ENCODE measurements at regions not wholly inside any gene's neighbourhood (a gene's known extent, or its start where the extent isn't known, plus 50 kb on each side); places are given as distances from the start of the nearest gene placed in this dataset.
A peak's percentile ranks its signal among the peaks of the same experiment; 100 is the strongest.

DNA sequence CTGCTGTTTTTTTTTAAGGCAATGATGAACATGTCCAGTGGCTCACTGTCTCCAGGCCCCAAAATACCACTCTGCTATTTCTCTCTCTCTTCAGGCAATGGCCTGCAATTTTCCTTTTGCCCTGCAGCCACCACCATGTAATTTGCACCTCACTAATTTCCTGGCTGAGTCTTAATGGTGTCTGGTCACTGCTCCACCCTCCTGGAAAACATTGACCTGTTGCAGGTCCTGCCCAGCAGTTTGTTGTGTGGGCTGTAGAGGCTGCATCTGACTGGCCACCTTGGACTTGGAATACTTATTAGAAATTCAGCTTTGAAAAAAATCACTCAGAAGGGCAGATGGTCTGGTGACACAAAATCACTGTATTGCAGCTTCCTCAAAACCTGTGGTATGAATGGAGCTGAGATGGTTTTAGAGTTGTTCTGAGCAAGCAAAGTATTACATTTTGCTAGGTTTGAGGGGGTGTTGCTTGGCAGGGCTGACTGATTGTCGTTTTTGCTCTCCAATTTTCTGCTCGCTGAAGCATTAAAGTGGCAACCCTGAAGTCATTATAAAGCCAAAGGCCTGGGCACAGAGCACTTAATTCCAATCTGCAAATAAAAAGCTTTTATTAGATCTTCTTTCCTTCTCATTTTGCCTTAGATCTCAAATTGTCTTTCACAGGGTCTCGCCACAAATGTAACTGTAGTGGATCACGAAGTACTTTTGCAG is 134.8 kb downstream of the TMEM174 start:
- no peak for DNase-seq

DNA sequence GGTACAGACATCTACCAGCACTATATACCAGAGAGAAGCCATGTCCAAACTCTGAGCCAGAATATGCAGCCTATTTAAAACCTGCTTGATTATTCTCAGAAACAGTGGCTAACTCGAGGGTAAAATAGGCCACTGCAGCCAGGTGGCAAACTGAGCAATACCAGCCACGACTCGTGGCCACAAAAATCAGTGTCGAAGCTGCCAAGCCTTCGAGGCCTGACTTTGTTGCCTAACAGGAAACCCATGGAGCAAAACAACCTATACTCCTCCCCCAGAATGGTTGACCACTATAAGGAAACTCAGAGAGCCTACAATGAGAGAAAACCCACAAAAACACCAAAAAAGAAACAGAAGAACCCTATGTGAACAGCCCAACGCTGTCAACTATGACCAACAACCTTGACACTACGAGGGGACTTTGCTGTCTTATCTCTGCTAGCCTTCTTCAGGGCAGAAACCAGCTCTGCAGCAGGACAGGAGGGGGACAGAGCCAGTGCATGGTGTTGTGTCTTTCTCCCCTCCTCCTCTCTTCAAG is 133.8 kb downstream of the TMEM174 start:
- no peak for DNase-seq

DNA sequence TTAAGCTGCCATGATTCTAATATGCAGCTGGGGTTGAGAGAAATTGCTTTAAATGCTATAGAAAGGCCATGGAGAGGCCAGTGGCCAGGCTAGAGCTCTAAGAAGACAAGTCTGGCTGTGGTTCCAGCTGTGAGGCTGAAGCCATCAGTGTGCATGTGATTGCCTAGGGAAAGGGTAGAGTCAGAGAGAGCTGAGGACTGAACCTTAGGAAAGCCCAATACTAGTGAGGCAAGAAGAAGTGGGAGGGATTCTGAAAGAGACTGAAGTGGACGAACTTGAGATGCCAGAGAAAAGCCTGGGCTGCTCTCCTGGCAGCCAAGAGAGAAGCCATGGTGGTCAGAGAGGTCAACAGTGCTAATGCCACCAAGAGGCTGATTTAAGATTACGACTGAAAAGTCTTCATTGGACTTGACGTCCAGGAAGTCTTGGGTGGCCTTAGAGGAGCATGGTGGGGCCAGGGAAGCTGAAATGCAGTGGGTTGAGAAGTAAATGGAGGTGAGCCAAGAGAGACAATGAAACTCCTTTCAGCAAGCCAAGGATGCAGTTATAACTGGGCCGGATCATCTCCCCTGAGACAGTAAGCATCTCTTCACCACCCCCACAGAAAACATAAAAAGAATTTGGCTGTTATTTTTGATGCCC is 133.2 kb downstream of the TMEM174 start:
- DNase-seq, result no peak

DNA sequence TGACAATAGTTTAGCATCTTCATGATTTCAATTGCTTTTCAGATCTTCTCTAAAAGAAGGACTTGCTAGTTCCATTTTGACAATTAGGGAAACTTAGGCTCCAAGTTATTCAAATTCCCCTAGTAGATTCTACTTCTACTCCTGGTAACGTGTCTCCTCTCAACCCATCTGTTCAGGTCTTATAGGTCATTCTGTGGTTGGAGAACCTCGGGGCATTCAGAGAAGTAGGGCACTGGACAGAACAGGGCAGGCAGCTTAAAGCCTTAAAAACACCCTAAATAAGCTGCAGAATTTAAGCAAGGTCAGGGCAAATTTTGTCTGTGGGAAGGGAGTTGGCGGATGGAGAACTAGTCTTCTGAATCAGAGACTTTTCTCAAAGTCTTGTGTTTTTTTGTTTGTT is 132.4 kb downstream of the TMEM174 start:
- no peak for DNase-seq

DNA sequence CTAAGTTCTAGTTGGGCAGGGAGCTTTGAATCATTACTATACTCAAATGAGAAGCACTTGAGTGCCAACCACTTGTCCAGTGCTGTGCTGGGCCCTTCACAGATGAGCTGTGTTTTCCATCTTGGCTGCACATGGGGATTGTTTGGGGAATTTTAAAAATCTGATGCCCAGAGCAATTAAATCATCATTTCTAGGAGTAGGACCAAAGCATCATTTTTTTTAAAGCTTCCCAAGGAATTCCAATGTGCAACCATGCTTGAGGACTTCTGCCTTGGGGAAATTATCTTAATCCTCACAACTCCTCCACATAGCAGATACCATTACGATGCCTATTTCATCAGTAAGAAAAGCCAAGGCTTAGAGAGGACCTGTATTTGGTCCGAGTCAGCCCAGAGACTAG is 131.4 kb downstream of the TMEM174 start:
- DNase-seq, result no peak

DNA sequence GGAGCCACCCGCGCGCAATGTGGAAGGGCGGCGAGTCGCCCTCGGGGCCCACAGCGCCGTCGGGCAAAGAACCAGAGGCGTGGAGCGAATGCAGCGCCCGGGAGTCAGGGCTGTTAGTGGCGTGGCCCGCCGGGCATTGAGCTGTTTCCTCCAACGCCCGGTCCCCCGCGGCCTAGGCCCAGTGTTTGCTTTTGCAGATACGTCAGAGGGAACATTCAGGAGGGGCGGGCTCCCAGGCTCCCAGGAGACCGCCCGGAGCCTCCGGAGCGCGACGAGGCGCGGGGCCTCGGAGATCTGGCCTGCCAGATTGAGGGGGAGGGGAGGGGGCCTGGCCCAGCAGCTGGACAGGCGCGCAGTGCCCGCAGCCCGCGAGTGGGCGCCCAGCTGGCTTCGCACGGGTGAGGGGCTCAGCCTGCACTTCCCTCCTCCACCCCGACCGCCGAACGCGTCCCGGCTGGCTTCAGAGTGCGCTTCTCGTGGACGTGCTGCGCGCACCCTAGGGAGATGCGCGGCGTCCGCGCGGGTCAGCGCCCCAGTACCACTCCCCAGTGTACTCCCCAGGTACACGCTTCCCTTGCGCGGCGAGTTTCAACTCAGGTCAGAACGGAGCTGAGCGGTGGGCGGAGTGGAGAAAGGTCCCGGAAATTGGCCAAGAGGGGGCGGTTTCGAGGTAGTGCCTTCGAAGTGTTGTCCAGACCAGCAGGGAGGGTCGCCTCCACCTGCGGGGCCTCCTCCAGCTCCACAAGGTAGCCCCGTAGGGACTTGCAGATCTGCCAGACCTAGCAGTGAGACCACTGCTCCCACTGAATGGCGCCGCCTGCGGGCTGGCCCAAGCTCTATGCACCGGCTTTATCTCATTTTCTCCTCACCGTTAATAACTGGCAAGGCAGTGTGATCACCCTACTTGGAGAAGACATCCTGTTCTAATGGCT is 130.4 kb downstream of the TMEM174 start:
- peak; percentile 35 for DNase-seq

DNA sequence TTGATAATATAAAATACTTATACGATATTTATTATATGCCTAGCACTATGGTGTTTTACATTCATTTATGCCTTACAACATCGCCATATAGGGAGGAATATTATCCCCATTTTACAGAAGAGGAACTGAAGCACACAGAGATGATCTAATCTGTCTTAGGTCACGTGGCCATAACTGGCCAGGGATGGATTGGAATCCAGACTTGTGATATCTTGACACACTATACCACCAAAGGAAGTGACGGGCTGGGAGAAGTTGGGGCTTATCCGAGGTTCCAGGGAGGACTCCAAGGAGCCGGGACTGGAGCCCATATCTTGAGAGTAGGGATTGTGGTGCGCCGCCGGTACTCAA is 129.8 kb downstream of the TMEM174 start:
- no peak for DNase-seq

DNA sequence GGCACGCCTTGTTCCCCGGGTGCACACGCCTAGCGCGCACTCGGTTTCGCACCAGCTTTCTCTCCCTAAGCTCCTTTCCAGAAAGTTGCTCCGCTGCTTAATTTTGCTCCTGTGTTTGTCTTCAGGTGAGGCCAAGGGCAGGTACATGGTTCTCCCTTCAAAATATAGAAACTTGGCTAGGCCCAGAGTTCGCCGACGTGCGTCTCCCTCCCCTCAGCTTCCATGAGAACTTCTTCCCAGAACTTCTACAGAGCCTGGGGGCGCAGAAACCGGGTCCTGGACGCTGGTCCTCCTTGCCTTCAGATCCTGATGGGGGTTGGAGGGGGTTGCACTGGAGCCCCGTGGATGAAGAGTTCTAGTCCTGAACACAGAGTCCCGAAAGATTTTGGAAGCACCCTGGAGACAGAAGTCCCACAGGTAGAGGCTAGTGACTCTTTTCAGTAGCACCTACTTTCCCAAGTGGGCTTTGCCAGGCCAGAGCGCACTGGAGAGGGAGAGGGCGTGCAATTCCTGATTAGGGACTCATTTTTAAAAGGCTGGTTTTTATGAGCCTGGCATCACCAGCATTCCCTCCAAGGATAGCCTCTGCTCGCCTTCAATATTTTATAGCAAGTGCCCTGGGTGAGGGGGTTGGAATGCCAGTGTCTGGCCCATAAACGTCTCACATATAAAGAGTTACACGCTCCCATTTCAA is 128.4 kb downstream of the TMEM174 start:
- DNase-seq, result no peak

DNA sequence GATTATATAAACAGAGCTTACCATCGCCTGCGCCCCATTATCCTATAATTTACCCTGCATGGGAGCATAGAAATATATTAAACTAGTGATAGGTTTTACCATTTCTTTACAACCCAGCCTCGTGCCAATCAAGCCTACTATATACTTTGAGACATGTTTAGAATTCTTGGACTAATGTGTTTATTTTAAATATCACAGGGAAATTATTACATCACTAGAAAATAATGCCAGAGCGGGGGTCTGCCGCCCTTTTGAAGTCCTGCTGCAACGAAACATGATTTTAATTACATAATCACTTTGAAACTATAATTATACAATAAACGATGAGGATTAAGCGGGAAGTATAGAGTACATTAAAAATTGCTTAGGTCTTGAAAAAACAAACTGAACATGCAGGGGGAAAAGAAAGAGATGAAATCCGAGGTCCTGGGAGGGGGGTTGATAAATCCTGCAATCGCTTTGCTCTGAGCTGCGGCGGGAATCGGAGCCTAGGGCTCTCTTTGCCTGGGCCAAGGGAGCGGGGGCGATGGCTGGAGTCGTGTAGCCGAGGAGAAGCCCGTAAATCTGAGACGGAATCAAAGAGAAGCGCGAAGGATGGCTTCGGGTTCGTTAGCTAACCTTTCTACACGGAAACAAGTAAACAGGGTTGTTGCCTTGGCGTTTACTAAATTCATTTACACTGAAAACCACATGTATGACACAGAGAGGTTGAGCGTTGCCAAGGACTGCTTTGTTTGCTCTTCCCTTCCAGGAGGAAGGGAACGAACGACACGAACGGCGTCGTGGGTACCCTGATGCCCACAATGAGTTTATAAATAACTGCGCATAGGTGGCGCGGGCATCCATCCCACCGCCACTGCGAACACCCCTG is 127.6 kb downstream of the TMEM174 start:
- DNase-seq, result no peak

DNA sequence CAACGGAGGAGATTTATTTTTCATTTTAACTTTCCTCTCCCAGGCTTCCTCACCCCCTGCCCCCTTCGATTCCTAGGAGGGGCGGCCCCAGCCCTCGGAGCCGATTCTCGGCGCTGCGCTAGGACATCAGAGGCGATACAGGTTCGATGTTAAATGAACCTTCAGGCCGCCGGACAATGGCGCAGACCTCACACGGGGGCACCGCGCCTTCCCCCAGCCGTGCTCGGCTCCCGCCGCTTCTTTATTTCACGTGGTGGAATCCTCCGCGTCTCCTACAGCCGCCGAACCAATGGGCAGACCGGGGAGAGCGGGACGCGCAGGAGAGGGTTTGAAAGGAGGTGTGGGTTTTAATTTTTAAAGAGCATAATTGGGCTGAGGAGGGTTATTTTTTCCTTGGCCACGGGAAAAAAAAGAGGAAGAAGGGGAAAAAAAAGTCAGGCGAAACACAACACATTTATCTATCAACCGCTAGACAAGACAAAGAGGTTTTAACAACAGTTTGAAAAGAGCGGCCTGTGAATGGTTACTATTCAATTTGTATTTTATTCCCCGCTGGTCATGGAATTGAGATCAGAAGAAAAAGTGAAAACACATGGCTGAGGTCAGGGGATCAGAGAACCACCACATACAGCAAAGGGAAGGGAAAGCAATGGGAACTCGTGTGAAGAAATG is 126.8 kb downstream of the TMEM174 start:
- DNase-seq, result no peak

DNA sequence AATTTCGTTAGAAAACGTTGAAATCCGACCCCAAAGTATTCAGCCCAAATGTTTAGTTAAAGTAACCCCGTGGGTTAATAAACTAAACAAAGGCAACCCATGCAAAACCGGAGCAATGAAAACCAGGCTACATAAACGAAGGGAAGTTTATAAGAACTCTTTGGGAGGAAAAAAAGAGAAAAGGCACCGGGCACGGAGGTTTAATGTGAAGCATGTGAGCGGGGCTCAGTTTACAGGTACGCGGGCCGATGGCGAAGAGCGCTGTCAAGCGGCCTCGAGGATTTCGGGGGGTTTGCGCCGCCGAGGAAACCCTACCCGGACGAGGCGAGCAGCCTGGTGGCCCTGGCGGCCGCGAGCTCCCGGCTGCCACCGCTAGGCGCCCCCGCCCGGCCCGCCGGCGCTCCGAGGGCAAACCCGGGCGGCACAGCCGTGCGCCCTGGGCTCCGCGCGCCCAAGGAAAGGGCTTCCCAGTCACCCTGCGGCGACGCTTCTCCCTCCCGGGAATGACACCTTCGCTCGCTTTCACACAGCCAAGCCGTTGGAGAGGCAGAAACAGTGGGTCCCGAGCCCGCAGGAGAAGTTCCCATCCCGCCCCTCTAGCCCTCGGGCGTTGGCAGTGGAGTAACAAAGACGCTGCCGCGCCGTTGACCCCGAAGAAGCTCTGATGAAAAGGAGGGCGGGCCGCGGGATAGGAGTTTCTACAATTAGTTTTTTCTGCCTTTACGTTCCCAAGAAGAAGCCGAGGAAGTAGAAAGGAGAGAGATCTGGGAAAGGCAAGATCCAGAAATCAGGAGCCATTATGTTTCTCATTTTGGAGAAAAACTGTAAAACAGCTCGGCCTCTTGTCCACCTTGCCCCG is 126.0 kb downstream of the TMEM174 start:
- DNase-seq, result peak; percentile 52

DNA sequence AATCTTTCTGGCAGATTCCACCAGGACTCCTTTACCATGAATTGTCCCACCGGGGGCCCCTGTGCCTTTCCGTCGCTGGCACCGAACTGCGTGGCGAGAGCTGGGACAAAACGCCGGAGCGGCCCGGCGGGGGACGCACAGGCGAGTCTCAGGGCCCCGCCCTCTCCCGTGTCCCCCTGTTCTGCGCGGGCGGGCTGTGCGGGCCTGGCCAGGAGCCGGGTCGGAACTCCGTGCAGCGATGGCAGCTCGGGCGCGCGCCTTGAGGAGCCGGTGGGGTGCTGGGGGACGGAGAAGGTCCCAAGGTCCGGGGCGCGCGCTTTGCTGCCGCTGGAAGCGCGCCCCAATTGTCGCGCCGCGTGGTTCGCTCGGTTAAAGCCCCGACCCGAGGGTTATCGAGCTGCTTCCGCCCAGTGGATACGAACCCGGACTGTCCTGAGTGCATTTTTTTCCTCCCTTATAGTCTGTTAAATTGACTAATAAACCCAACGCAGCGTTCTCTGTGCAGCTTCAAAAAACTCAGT is 125.3 kb downstream of the TMEM174 start:
- DNase-seq, result no peak

DNA sequence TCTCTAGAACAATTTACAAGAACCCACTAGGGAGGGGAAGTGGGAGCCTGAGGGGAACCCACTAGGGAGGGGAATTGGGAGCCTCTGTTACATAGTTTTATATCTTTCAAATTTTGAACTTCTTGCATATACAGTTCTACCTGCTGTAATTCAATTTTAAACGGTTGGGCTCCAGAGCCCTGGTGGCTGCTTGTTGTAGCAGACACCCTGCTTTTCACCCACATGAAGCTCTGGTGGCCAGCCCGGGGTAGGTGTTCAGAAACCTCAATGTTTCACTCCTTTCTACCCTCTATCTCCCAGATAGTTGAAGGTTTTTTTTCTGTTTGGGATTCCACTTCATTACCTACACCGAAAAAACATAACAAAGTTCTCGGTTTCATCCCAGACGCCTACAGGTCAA is 124.4 kb downstream of the TMEM174 start:
- no peak for DNase-seq

DNA sequence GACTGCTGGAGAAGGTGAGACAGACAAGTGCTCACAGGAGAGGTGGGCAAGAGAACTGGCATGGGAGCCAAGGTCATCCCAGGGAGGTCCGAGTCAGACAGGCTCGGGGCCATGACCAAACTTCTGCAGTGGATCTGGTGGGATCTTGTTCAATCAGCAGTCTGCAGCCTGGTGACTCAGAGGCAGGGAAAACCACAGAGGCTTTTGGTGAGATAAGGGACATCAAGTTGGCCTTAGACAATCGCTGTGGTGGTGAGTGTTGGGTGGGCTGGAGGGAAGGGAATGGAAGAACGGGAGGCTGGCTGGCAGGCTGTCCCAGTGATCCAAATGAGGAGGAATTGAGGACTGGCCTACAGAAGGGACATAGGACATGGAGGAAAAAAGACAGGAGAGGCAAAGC is 123.8 kb downstream of the TMEM174 start:
- no peak for DNase-seq

DNA sequence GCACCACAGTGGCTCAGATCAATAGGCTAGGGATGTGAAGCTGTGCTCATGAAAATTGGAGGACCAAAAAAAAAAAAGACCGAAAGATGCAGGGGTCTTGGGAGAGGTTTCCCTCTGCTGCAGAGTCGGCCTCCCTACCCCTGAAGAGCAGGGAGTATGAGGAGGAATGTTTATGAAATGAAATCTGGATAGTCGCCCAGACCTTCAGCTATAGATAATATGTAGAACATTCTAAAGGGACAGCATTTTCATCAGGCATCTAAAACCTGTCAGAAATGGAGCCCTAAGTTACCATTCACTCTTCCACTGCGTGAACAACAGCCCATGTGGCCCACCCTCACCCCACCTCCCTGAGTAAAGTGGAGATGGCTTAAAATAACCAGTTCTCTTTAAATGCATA is 122.9 kb downstream of the TMEM174 start:
- DNase-seq, result no peak

DNA sequence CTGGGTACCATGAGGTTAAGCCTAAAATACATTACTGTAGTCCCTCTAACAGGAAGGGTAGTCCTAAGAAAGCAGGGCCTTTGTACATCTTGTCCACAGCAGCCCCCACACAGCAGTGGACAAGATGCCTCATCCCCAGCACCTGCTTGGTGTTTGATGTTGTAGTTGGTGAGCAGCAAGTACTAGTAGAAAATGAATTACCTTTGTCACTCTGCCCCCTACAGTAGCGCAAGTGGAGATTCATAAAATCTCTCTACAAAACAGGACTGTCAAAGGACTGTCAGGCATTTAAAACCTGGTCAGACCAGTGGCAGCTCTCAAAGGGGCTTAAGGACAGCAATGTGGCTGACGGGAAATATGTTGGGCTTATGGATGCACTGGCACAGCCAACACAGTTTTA is 122.5 kb downstream of the TMEM174 start:
- peak; percentile 40 for DNase-seq

DNA sequence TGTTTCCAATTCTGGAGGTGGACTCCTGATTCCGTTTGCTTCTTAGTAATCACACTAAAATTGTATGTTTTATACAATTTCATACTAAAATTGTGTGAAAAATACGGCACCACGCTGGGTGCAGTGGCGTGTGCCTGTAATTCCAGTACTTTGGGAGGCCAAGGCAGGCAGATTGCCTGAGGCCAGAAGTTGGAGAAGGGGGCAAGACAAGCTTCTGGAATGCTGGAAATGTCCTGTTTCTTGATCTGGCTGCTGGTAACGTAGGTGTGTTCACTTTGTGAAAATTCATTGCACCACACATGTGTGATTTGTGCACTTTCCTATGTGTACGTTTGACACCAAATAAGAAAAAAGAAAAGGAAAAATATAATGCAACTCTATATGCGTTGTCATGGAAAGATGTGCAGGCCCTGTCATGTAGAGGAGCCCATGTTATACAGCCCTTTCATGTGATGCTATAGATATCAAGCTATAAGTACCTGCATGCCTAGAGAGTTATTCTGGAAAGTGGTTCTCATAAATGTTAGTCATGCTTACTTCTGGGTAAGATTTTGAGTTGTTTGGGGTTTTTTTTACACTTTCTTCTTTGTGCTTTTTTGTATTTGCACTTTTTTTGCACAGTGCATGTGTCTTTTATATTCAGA is 119.9 kb downstream of the TMEM174 start:
- DNase-seq, result no peak

DNA sequence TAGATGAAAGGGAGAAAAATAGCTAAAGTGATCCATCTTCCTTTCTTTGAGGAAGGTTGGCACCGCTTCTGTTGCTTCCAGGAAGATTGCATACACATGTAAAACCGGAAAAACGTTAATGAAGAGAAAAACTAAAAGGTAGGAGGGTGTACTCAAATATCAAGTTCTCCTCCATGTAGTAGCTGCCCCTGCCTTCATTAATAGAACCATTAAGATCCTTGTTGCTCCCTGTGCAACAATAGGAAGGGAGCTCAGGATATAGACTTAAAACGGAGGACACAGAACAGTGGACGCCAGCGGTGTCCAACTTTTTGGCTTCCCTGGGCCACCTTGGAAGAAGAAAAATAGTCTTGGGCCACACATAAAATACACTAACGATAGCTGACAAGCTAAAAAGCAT is 118.9 kb downstream of the TMEM174 start:
- DNase-seq, result no peak

DNA sequence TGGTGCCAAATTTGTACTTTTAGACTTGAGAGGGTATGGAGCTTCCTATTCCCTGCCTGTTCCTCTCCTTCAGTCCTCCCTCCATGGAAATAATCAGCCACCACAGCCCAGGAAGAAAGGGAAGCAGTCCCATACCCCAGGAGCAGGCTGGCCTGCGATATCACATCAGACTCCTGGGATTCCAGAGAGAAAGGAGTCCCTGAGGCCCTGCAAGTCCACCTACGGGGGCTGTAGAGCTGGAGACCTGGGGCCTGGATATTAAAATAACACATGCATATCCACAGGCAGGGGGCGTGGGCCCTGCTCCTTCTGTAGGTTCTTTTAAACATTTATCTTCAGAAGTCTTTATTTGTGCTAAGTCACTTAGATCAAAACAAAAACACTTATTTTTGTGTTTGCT is 117.2 kb downstream of the TMEM174 start:
- no peak for DNase-seq
